22Rv1 (cell line): ENCODE measurements at regions not wholly inside any gene's neighbourhood (a gene's known extent, or its start where the extent isn't known, plus 50 kb on each side); places are given as distances from the start of the nearest gene placed in this dataset.

Experiments used
- H3K27ac ChIP-seq: fragments of 450-650 bp; 2 replicates; pipeline ENCODE4 v1.5.1; 2017
- CTCF ChIP-seq: fragments of 450-650 bp; IDR thresholded peaks from 2 replicates; pipeline ENCODE4 v1.5.1; 2017; ENCODE audit warnings: mild to moderate bottlenecking
- ZFX ChIP-seq: fragments of 450-650 bp; IDR thresholded peaks from 2 replicates; pipeline ENCODE4 v1.6.1; 2017; ENCODE audit warnings: antibody characterized with exemption, borderline replicate concordance

DNA sequence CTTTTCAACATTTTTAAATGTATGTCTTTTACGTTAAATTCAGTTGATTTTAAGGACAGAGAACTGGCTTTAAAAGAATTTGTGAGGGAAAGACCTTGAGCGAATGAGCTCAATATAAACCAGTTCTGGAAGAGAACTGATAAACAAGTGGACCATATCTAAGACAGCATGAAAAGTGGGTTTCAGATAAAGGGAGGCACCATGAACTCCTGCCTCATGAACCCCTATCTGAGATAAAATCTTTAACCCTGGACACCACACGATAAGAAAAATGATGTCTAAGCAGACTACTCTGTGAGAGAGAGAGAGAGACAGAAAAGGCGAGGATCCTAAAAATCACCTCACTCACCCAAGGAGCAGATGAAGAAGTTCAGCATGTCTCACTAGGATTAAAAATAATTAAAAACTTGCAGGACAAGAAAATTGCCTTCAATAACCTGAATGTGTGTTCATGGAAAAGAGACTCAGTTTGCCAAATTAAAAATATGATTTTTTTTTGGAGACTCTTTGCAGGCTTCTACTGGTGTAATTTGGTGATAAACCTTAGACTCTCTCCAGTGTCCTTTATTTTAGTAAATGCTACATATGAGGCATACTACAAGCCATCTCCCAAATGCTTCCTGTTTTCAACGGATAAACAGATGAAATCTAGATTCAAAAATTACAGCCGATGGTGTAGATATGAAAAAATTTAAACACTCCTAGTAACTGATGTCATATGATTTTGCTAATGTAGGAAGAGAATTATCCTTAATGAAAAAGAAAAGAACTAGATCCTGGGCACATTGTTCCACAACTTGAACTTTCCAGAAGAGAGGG, 299.5 kb downstream of the ADGB start:
- H3K27ac ChIP-seq: no peak overlapping the region
- TF ChIP-seq CTCF (no peak), ZFX (no peak)

GRCh38 chr6:146898888-146899227, 300.1 kb downstream of the ADGB start:
- TF ChIP-seq CTCF (no peak), ZFX (no peak)
- no peak overlapping the region for H3K27ac ChIP-seq

DNA sequence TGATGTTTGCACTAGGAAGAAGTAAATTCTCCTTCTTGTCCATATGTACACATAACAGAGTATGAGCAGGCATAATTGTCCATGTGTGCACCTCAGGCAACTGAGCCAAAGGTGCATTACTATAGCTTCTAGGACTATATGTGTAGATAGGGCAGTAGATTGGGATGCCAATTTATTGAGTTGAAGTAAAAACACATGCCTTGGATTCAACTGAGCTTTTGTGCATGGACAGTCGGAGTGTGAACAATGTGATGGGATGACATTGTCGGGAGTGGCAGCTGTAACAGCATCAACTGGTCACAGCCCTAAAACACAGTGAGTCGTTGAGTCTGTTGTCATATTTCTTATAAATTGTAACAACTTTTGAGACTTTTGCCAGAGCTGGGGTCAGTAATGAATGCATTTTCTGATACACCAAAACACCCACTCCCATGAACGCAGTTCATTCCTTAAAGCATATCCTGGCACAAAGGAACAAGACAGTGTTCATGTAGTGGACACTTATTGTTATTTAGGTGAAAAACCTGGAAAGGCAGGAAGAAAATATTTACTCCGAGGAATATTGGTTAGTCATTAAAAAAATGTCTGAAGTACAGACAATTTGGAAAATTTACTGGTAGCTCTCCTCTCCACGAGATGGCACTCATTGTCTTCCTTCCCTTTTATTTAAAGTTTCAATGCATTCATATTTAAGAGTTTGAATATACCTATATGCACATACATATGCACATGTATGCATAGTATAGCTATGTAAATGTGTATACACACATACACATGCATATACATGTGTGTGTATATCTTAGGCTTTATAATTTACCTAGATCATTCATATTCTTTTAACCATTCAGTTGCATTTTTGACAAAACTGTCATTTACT, 302.0 kb upstream of the STXBP5 start:
- no peak overlapping the region for H3K27ac ChIP-seq
- TF ChIP-seq CTCF (peak; percentile 51), ZFX (no peak)

DNA sequence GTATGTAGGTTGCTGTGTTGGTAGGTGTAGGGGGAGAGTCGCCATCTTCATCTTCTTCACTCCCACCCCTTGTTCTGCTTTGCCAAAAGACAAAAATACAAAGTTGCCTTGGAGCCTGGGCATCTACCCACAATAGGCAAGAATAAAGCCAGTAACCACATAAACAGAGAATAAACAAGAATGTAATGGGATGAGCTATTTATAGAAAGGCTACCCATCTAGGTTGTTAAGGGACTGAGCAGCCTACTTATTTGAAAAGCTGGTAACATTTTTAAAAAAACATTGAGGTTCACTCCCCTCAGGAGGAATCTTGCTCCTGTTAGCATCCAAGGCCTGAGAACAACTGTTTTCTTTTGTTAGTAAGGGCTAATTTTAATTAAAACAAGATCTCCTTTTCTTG, 301.4 kb upstream of the STXBP5 start:
- H3K27ac ChIP-seq: no peak overlapping the region
- TF ChIP-seq CTCF (no peak), ZFX (no peak)

- TF ChIP-seq CTCF (no peak), ZFX (no peak)
- H3K27ac ChIP-seq: no peak overlapping the region
Observed at GRCh38 chr6:146903451-146903850, 300.8 kb upstream of the STXBP5 start.

DNA sequence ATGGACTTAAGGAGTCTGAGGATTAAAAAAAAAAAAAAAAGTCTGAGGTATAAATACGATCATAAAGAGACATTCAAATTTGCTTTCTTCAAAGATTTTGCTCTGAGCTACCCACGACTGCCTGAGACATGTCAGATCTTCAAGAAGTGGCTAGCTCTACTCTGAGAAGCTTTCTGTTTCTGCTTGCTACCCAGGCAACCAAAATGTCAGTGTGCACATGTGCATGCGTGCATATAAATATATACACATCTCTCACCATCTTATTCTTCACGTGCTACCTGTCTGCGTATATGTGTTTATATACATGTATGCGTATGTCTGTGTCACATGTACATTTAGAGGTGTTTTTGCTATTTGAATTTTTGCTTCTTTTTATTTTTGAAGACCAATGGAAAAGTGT, 299.6 kb upstream of the STXBP5 start:
- no peak for TF ChIP-seq CTCF
- TF ChIP-seq ZFX: no peak
- no peak overlapping the region for H3K27ac ChIP-seq

DNA sequence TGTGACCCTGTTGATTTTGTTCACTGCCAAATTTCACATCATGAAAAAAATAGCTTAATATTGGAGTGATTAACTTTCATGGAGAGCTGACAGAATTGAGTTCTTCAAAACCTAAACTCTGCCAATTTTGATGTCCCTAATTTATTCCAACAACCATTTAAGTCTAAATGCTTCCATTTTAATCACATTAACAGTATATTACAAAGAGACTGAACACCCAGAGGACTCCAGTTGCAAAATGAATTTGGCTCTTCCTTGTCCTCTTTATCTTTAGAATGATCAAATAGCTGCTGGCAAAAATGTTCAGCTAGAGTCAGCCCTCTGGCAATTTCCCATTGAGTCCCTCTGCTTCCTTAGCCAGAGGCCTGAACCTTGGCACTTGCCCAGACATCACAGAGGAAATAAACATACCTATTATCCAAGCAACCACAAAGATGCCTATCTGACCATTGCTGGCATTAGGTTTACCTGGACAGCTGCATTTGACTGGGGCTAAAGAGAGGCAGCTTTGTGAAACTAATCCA, 299.0 kb upstream of the STXBP5 start:
- no peak for TF ChIP-seq CTCF
- TF ChIP-seq ZFX: no peak

More for the DNA sequence above, 299.0 kb upstream of the STXBP5 start:
- H3K27ac ChIP-seq: peak overlapping the region; percentile 44; the same call in 1 of the 2 replicates
